ENCODE measurements at regions not wholly inside any gene's neighbourhood (a gene's known extent, or its start where the extent isn't known, plus 50 kb on each side); places are given as distances from the start of the nearest gene placed in this dataset.

GRCh38 chr12:19633194-19633593, 193.9 kb downstream of the AEBP2 start:
- Histone ChIP-seq H3K36me3 (ENCODE audit: control insufficient read depth, insufficient read depth, low read length) (no peaks in the 10 kb centered on the region), H3K27ac (ENCODE audit: insufficient read depth, low read length) (no peak overlapping the region), H3K23ac (ENCODE audit: low read depth, low read length) (no peak overlapping the region), H3K9me1 (ENCODE audit: insufficient read depth, low read length) (no peaks in the 10 kb centered on the region), H4K20me1 (ENCODE audit: insufficient read depth, low read length) (no peaks in the 10 kb centered on the region), H3K27me3 (ENCODE audit: control insufficient read depth, insufficient read depth, low read length) (no peaks in the 10 kb centered on the region), H3K9ac (ENCODE audit: low read depth, low read length) (no peak overlapping the region), H2AK5ac (ENCODE audit: low read depth, low read length) (no peak overlapping the region), H3K4me3 (ENCODE audit: insufficient read depth, low read depth, low read length) (no peak overlapping the region), H3K9me3 (ENCODE audit: control insufficient read depth, insufficient read depth, low read length) (peaks cover 2% of the 10 kb centered on the region; the same call in 1 of the 2 replicates), H2BK120ac (ENCODE audit: low read depth, low read length) (no peak overlapping the region), H2BK20ac (ENCODE audit: low read depth, low read length) (no peak overlapping the region), H4K8ac (ENCODE audit: low read depth in 2 of 2, low read length in 2 of 2) (no peak overlapping the region), H3K79me1 (ENCODE audit: low read depth in 1 of 2, low read length in 2 of 2) (no peaks in the 10 kb centered on the region), H3K18ac (ENCODE audit: low read depth, low read length) (no peak overlapping the region), H4K5ac (ENCODE audit: low read depth, low read length) (no peak overlapping the region), H2BK15ac (ENCODE audit: low read depth, low read length) (no peak overlapping the region), H2AFZ (replicated peaks; ENCODE audit: low read length, poor library complexity) (no peak overlapping the region), H3K4ac (ENCODE audit: low read depth, low read length) (no peak overlapping the region), H3K14ac (replicated peaks; ENCODE audit: low read depth, low read length) (no peak overlapping the region), H2AK9ac (replicated peaks; ENCODE audit: low read depth, low read length, poor library complexity) (no peak overlapping the region), H3K56ac (ENCODE audit: extremely low read depth, insufficient read depth, low read length) (no peak overlapping the region), H4K91ac (ENCODE audit: insufficient read depth, low read depth, low read length) (no peak overlapping the region), H3K4me1 (ENCODE audit: control insufficient read depth, insufficient read depth, low read length) (no peaks in the 10 kb centered on the region), H3K4me2 (ENCODE audit: low read depth, low read length) (no peak overlapping the region), H2BK5ac (ENCODE audit: low read depth, low read length, poor library complexity, severe bottlenecking) (no peak overlapping the region)
- dilution Hi-C loops (cut with HindIII; ENCODE audit: low sequenced_read_pairs, unreplicated experiment): no loop called here
- TF ChIP-seq, protein P1, sequence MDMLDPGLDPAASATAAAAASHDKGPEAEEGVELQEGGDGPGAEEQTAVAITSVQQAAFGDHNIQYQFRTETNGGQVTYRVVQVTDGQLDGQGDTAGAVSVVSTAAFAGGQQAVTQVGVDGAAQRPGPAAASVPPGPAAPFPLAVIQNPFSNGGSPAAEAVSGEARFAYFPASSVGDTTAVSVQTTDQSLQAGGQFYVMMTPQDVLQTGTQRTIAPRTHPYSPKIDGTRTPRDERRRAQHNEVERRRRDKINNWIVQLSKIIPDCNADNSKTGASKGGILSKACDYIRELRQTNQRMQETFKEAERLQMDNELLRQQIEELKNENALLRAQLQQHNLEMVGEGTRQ (IDR thresholded peaks at IDR 0.05; ENCODE audit: low read depth, low read length): no peak
- TF ChIP-seq FOS (IDR thresholded peaks at IDR 0.05; ENCODE audit: low read depth, low read length) (no peak), RCOR1 (IDR thresholded peaks at IDR 0.05; ENCODE audit: insufficient replicate concordance, low read length) (no peak), CHD1 (IDR thresholded peaks at IDR 0.05; ENCODE audit: low read depth, low read length) (no peak), CEBPB (IDR thresholded peaks at IDR 0.05; ENCODE audit: low read depth, low read length) (no peak), SMC3 (IDR thresholded peaks at IDR 0.05; ENCODE audit: low read depth, low read length) (no peak), MAFK (IDR thresholded peaks at IDR 0.05; ENCODE audit: low read depth, low read length) (no peak), BHLHE40 (IDR thresholded peaks at IDR 0.05; ENCODE audit: low read depth, low read length) (no peak), RAD21 (IDR thresholded peaks at IDR 0.05; ENCODE audit: low read length) (no peak), NFE2L2 (IDR thresholded peaks at IDR 0.05; ENCODE audit: low read depth, low read length) (no peak), ELK1 (IDR thresholded peaks at IDR 0.05; ENCODE audit: borderline replicate concordance, low read depth, low read length) (no peak), MAZ (IDR thresholded peaks at IDR 0.05; ENCODE audit: borderline replicate concordance, low read depth, low read length) (no peak), RFX5 (IDR thresholded peaks at IDR 0.05; ENCODE audit: low read depth, low read length) (no peak), POLR2A (IDR thresholded peaks at IDR 0.05; ENCODE audit: low read depth, low read length) (no peak), MXI1 (IDR thresholded peaks at IDR 0.05; ENCODE audit: borderline replicate concordance, low read depth, low read length) (no peak)
- TF ChIP-seq, protein P2, sequence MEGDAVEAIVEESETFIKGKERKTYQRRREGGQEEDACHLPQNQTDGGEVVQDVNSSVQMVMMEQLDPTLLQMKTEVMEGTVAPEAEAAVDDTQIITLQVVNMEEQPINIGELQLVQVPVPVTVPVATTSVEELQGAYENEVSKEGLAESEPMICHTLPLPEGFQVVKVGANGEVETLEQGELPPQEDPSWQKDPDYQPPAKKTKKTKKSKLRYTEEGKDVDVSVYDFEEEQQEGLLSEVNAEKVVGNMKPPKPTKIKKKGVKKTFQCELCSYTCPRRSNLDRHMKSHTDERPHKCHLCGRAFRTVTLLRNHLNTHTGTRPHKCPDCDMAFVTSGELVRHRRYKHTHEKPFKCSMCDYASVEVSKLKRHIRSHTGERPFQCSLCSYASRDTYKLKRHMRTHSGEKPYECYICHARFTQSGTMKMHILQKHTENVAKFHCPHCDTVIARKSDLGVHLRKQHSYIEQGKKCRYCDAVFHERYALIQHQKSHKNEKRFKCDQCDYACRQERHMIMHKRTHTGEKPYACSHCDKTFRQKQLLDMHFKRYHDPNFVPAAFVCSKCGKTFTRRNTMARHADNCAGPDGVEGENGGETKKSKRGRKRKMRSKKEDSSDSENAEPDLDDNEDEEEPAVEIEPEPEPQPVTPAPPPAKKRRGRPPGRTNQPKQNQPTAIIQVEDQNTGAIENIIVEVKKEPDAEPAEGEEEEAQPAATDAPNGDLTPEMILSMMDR (conservative IDR thresholded peaks at IDR 0.05; ENCODE audit: low read depth, low read length): no peak
- ChIA-PET CTCF (no interaction called here), POLR2A (ENCODE audit: unreplicated experiment) (no interaction called here)
- in situ Hi-C loops (cut with MboI; ENCODE audit: low sequenced_read_pairs): no loop called here
- ATAC-seq (ENCODE audit: low read depth): no peak
- no peak for DNase-seq
- intact Hi-C loops (cut with micrococcal nuclease): no loop called here
- 100% methylated on average over 1 of the region's 2 CpGs; no CpG with 5 or more reads in 1 of the 2 experiments for WGBS, 2 experiments (ENCODE audit: extremely low coverage in 2 of 2, insufficient read length in 1 of 2)
- no TSS peak for BruUV-seq (replicated peaks)
